HTR-8/SVneo (cell line): ENCODE measurements at regions not wholly inside any gene's neighbourhood (a gene's known extent, or its start where the extent isn't known, plus 50 kb on each side); places are given as distances from the start of the nearest gene placed in this dataset.

Source experiments
- DNase-seq: peaks from one replicate; pipeline ENCODE4 v3.0.0; 2011; ENCODE audit warnings: low spot score, mixed read lengths; ENCODE audit not compliant: insufficient read length
- FAIRE-seq: peaks from 2 replicates; lab custom pipeline; 2011; peaks lifted over from hg19 to GRCh38; lab: Jason Lieb, UNC

DNA sequence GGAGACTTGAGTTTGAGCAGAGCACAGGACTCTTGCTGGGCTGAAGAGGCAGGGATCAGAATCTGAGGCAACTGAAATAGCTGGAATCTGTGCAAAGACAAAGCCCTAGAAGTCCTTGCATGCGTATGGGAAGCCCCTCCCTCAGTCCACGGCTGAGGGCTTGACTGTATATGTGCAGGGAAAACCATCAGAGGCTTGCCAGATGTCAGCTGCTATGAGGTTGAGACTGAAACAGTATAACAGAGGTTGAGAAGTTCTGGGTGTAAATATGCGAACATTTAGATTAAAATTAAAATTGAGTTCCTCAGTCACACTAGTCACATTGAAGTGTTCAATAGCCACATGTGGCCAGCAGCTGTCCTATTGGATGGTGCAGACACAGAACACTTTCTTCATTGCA lies 108.8 kb upstream of the NEDD9 start:
- no peak for DNase-seq
- no peak for FAIRE-seq

GRCh38 chr6:11339380-11339779 lies 106.9 kb upstream of the NEDD9 start:
- DNase-seq = no peak
- FAIRE-seq = no peak

GRCh38 chr6:11337306-11337705 lies 104.8 kb upstream of the NEDD9 start:
- DNase-seq (no peak), FAIRE-seq (no peak)

DNA sequence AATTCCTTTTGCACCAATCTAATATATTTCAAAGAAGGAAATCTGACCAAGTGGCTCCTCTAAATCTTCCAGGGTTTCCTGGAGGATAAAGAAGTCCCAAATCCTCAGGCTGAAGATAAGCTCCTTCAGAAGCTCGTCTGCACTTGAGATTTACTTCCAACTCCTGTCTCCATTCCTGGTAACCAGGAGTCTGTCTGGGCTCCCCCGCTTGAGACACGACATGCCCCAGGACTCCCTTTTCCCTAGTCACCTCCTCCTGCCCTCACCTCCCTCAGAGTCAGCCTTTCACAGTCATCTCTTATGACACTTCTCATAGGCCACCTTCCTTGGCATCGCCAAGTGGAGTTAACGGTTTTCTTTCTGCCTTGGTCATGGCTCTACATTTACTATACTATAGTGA lies 103.4 kb upstream of the NEDD9 start:
- DNase-seq (no peak), FAIRE-seq (no peak)

DNA sequence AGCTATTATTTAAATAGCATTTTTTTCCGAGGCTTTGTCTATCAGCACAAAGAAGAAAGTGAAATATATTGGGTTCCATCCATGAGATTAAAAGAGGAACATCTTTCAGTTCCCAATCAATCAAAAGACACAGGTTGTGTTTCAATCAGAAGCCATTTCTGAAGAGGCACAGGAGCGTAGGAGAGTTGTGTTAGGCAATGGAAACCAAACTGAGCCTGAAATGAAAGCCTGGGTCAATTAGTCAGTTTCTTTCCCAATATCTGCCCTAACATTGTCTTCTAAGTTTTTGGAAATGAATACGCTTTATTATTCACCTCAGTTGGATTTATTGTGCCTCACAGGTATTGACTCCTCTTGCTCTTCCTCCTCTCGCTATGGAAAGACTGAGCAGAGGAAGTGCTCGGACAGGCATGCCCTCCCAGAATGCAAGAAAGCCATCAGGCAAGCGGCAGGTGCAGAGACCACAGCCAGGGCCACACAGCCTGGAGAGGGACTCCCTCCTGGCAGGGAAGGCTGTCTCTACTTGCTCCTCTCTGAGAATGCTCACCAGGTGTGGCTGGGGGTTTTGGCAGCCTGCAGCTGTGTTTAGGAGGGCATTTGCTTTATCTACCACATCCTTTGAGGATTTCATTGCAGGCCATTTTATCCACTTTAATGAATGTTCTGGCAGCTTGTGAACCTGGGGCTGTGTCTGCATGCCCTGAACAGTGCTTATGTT lies 100.8 kb upstream of the NEDD9 start:
- FAIRE-seq = no peak

DNA sequence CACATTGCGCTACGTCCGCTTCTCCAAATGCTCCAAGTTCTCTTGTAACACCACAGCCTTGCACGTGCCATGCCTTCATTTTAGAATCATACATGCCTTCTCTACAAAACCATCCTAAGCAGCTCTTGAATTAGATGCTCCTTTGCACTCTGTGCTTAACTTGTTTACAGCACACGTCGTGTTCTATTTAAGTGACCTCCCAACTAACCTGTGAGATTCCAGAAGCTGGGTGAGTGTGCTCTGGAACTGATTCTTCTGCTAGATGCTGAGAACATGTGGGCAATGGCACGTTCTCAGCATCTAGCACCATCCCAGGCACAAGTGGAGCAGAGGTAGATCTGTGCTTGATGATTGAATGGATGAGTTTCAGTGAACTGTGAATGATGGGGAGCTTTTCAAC lies 100.0 kb upstream of the NEDD9 start:
- FAIRE-seq (no peak), DNase-seq (no peak)

More for the DNA sequence above, 100.8 kb upstream of the NEDD9 start:
- DNase-seq = no peak

- DNase-seq (no peak), FAIRE-seq (no peak)
Observed at GRCh38 chr6:11331111-11331510, 98.6 kb upstream of the NEDD9 start.

- no peak for DNase-seq
- FAIRE-seq = no peak
Observed at GRCh38 chr6:11330413-11330760, 97.9 kb upstream of the NEDD9 start.

DNA sequence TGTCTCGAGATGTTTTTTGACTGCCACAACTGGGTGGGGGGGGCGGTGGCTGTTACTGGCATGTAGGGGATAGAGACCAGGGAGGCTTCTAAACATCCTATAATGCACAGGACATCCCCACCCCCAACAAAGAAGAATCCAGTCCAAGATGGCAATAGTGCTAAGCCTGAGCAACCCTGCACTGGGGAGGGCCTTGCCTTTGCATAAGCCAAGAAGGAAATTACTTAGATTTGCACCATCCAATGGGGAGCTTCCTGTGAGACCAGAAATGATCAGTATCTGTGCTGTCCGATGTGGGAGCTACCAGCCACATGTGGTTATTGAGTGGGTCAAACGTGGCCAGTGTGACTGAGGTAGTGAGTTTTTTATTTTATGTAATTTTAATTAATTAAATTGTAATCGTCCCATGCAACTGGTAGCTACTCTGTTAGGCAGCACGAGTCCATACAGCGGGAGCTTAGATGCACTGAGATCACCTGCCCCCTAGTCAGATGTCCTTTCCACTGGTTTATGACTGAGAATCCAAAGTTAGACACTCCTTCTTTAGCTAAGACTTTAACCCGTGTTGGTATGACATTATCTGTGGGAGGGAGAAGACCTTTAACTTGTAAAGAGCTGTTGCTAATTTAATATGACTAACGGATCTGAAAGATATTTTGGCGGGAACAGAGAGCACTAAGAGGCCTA lies 97.4 kb upstream of the NEDD9 start:
- DNase-seq (no peak), FAIRE-seq (no peak)

DNA sequence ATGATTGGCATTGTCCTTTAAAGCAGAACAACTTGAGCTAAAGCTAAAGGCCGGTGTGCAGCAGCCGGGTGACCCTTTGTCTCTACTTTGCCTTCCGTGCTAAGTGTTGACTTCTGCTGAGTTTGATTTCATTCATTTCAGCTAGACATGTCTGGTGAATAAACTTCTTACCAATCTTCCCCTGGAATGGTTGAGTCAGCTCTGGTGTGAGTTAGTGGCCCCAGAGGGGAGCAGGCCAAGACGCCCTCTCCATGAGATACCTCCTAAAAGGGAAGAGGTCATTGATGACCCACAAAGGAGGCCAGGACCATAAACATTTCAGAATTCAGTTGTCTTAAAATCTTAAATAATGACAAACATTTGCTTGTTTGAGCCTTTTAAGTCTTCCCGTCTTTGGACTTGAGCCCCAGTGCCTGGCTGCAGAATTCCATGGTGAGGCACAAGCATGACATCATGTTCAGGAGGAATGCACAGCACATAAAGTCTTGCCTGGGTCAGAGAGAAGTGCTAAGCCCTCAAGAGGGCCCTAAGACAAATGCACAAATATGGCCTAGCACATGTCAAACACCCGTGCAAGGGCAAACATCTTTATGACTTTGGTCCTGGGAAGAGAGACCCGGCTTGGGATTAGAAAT lies 96.3 kb upstream of the NEDD9 start:
- DNase-seq (no peak), FAIRE-seq (no peak)

GRCh38 chr6:11327961-11328360 lies 95.5 kb upstream of the NEDD9 start:
- FAIRE-seq (no peak), DNase-seq (no peak)

DNA sequence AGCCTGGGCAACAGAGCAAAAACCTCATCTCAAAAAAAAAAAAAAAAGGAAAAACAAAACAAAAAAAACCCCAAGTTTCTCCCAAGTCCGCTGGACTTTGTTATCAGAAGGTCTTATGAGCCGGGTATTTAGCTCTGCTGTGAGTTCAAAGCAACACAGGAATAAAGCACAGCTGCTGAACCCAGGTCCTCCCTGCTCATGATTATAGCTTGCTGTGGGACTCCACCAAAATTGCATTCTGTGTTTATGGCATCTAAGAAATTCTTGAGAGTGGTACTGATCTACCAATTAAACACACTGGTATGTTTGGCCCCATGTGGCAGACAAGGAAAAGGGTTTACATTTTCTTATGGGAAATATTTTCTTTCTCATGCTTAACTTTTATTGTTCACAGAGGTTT lies 93.6 kb upstream of the NEDD9 start:
- DNase-seq (no peak), FAIRE-seq (no peak)

GRCh38 chr6:11324453-11325015 lies 92.1 kb upstream of the NEDD9 start:
- no peak for FAIRE-seq
- DNase-seq = no peak

DNA sequence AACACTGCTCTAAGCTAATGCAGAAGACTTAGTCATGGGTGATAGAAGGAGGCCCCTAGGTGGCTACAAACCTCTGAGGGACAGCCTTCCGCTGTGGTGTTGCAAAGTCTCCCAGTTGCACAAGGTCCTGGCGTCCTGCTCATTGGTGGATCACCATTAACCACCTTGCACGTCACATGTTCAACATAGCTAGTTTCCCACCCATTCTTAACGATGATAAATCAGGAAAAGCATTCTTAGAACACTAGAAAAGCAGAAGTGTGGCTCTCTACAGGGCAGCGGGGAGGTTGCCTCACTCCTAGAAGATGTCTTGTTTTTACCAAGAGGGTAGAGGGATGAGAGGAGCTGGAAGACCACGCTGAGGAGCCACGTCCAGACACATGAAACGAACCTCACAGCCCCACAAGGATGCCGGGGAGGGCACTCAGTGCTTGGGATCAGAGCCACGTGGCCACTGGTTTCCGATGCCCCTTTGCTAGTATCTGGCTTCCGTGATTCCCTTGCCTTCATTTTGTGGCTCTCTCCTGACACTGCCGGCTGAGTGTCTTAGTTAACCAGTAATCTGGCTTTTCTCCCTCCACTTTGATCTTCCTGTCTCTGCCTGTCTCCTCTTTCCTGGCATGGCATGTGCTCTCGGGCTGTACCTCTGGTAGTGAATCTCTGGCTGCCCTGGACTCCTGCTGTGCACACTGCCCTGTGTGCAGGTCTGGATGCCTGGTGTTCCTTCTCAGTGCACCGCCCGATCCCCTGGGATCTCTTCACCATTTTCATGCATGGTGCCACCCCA lies 91.4 kb upstream of the NEDD9 start:
- DNase-seq = no peak
- FAIRE-seq = no peak

- DNase-seq (no peak), FAIRE-seq (no peak)
Observed at GRCh38 chr6:11322252-11322885, 89.9 kb upstream of the NEDD9 start.

- FAIRE-seq = no peak
- no peak for DNase-seq
Observed at GRCh38 chr6:11320914-11321597, 88.6 kb upstream of the NEDD9 start.

- no peak for DNase-seq
- FAIRE-seq = peak; percentile 94
Observed at GRCh38 chr6:11318835-11319813, 86.7 kb upstream of the NEDD9 start.
